ENCODE measurements at regions not wholly inside any gene's neighbourhood (a gene's known extent, or its start where the extent isn't known, plus 50 kb on each side); places are given as distances from the start of the nearest gene placed in this dataset.
"Not testable (repeated sequence)": the region's sequence is repeated elsewhere in the genome, so short reads cannot be mapped to it uniquely, and the experiment has no call there.

- DNase-seq (ENCODE audit: low read depth): no peak
Measured at GRCh38 chr11:57047610-57048009, 58.9 kb downstream of the OR5AK2 start.

DNA sequence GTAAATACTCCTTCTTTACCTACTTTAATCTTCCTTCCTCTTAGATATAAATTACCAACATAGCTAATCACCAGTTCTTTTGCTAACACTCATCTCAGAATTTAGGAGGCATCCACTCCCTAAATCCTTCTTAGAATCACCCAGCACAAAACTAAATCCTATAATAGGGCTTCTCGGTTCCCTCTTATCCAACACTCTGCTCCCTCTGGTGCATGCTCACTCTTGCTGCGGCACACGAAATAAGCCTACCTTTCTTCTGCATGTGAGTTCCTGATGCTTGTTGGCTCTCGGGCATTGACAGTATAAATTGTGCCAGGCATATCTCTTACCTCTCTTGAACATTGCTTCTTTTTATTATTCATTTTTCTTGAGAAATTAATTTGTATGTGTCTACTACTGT is 61.0 kb downstream of the OR5AK2 start:
- no peak for DNase-seq (ENCODE audit: low read depth)

DNA sequence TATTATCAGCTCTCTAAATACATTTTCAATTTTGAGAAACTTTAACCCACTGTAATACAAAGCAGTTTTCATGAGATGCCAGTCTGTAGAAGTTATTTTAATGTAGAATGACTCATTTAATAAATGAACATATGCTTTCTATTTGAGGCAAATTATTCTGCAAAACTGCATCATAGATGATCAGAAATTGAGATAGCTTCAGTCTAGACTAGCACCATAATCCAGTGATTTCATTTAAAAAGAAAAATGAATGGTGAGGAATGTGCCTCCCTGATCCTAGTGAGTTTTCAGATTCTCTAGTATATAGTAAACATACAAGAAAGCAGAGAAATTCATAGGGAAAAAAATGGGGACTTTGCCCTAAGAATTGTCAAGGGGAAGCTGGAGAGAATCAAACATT is 66.1 kb downstream of the OR5AK2 start:
- DNase-seq (ENCODE audit: low read depth): no peak

DNA sequence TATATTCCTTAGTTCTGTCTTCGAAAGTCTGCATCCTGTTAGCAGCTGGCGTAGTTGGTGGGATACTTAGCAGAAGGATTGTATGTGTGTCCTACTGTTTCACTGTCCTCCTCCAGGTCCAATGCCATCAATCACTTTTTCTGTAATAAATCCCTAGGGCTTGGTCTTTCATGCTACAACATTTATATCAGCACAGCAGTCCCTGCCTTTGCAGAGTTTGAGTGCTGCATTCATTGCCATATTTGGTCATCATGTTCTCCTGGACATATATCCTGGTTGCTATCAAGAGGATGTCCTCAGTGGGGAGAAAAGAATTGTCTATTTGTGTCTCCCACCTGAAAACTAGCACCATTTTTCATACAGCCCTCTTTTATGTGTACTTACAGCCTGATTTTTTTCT is 67.0 kb downstream of the OR5AK2 start:
- no peak for DNase-seq (ENCODE audit: low read depth)

DNA sequence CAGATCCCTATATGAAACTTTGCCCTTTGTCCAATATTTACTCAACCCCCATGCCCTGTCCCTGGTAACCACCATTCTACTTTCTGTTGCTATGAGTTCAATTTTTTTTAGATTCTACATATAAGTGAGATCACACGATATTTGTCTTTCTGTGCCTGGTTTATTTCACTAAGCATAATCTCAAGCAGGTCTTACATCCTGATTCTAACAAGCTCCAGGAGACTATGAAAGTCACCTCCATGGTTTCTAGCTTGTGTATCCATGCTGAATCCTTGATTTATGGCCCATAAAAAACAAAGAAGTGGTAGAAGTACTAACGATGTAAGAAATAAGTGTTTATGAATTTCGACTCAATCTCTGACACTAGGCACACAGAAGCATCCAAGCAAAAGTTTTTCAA is 68.0 kb downstream of the OR5AK2 start:
- DNase-seq (ENCODE audit: low read depth): no peak

DNA sequence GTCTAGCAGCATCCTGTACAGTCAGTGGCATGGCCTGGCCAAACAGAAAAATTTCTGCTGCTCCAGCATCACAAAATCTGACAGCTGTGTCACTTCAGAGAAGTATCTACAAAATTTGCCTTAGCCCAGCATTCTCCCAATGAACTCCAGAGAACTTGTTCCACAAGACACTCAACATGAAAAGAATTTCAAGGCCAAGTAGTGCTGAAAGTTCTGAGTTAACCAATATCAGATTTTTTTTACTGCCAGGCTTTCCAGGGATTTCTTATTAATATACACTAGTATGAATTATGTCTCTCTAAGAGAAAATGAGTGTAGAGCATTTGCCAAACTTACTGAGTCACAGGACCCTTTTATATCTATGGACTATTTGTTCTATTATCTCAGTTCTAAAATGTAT is 68.8 kb downstream of the OR5AK2 start:
- no peak for DNase-seq (ENCODE audit: low read depth)

DNA sequence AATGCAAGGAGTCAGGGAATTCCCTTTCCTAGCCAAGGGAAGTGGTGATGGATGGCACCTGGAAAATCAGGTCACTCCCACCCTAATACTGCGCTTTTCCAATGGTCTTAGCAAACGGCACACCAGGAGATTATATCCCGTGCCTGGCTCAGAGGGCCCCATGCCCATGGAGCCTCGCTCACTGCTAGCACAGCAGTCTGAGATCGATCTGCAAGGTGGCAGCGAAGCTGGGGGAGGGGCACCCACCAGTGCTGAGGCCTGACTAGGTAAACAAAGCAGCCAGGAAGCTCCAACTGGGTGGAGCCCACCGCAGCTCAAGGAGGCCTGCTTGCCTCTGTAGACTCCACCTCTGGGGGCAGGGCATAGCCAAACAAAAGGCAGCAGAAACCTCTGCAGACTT is 74.2 kb downstream of the OR5AK2 start:
- DNase-seq (ENCODE audit: low read depth): not testable (repeated sequence)

GRCh38 chr11:57069942-57070341 is 81.2 kb downstream of the OR5AK2 start:
- DNase-seq (ENCODE audit: low read depth): no peak

GRCh38 chr11:57071829-57072228 is 83.1 kb downstream of the OR5AK2 start:
- DNase-seq (ENCODE audit: low read depth): peak; percentile 70

DNA sequence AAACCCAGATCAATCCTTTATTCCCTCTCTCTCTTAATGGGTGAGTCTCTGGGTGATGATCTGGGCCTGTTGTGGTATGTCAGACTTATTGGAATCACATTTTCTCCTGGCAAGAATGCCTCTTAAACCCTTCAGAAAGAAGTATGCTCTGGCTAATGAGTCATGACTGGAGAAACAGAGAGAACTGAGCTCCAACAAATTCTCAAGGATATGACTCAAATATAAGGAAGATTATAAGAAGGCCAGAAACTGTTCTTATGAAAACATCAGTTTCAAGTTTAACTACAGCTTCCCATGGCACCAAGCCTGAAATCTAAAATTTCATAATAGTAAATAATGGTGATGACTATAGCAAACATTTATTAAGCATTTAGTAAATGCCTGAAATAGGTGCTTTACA is 83.9 kb downstream of the OR5AK2 start:
- peak; percentile 96 for DNase-seq (ENCODE audit: low read depth)

DNA sequence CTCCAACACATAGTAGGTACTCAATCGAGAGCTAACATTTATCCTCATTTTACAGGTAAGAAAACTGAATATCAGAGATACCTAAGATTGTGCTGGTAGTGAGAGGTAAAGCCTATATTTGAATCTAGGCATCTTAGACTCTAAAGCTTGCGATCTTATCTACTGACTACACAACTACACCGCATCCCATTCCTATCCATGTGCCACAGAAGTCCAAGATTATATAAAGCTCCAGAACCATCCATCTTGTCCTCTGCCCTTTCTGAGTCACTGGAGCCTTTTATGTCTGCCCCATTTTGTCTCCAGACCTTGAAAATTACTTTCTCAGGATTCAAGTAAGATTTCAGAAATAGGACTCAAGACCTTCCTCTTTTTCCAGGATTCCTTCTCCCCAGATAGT is 84.4 kb downstream of the OR5AK2 start:
- DNase-seq (ENCODE audit: low read depth): peak; percentile 26

DNA sequence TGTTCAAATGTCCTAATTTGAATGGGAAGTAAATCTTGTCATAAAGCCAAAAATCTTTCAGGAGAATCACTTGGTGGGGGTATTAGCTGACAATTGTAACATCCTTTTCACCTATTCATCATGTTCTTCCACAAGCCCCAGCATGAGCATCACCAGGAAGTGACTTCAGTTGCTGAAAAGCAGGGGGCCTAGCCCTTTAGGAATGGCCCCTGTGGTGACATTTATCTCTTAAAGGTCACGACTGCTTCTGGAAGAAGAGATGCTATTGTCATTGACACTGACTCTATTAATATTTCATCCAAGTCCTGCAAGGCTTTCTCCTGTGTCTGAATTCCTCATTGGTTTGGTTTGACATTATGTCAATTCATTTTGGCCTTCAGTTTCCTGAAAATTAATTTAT is 92.6 kb downstream of the OR5AK2 start:
- DNase-seq (ENCODE audit: low read depth): no peak

GRCh38 chr11:57082125-57082524 is 93.4 kb downstream of the OR5AK2 start:
- DNase-seq (ENCODE audit: low read depth): no peak

DNA sequence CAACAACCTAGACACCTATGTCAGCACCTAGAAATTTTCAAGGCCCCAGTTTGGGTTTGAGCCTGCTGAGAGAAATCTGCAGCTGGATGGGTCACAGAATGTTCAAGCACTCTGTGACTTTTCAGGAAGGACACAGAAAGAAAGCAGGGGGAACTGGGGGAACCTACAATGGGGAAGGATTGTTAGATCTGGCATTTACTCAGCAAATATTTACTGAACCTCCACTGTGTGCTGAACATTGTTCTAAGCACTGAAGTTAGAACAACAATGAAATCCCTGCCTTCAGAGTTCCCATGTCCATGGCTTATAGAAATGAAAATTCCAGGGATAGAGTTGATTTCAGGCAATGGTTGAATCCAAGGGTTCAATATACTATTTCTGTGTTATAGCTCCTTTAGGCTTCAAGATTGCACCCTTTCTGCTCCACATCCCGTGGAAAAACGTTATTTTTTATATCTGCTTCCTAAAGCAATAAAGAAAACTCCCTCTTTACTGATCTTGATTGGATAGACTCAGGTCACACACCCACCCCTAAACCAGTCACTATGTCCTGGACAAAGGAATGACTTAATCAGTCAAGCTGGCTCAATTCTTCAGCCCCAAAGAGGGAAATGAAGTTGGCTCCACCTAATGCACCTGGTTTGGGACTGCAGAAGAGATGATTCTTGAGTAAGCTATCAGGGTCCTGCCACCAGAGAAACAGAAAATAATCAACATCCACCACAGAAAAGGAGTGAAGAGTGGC is 95.1 kb downstream of the OR5AK2 start:
- no peak for DNase-seq (ENCODE audit: low read depth)

GRCh38 chr11:57085611-57086010 is 96.1 kb upstream of the LRRC55 start:
- no peak for DNase-seq (ENCODE audit: low read depth)

DNA sequence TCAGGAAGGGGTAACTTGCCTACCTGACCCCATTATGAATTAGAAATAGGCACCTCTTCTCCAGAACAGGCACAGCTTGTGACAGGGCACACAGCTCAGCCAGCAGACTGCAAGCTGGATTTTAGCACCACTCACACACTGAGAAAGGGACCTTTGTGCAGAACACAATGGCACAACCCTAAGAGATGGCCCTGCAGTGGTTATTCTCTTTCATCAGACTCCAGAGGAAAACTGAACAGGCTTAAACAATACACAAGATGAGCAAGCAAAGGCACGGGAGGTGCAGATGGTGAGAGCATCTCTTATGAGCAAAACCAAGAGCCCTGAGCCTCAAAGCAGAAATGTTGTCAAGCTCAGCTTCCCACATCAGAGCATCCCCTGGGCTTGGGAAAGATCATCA is 93.8 kb upstream of the LRRC55 start:
- DNase-seq (ENCODE audit: low read depth): no peak

DNA sequence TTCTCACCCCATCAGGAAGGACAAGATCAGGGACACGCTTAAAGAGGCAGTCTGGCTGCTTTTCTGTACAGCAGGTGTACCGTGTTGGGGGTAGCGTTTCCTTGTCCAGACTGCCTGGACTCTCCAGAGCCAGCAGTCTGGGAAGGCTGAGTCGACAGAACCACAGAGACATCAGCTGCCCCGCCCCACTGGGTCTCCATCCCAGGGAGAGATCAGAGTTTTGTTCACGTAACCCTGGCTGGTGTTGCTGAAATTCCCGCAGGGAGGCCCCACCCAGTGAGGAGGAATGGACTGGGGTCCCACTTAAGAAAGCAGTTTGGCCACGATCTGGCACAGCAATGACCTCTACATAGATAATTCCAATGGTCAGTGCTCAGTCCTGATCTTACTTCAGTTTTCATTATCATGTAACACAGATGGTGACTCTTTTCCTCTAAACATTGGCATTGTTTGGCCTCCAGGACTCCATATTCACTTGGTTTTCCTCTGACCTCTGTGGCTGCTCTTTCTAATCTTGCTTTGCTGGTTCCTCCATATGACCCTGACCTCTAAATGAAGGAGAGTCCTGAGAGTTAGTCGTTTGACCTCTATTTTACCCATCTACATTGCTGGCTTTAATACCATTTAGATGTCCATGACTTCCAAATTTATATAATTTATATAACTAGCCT is 89.6 kb upstream of the LRRC55 start:
- no peak for DNase-seq (ENCODE audit: low read depth)

GRCh38 chr11:57094181-57094935 is 87.4 kb upstream of the LRRC55 start:
- peak; percentile 50 for DNase-seq (ENCODE audit: low read depth)

- no peak for DNase-seq (ENCODE audit: low read depth)
Measured at GRCh38 chr11:57095417-57095816, 86.3 kb upstream of the LRRC55 start.

GRCh38 chr11:57095896-57096295 is 85.9 kb upstream of the LRRC55 start:
- DNase-seq (ENCODE audit: low read depth): no peak

DNA sequence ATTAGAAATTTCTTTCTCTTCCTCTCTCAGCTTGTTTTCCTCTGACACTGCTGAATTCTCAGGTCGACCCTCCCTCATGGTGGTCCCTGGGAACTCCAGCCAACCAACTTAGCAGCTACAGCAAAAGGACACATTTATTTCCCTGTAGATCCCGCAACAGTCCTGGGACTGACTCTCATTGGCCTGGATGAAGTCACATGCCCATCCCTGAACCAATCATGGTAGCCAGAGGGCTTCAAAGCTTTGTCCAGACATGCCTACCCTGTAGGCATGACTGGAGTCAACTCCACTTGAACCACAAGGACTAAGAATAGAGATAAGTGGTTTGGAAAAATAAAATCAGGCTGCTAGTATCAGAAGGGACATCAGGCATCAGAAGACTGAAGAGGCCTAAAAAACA is 84.6 kb upstream of the LRRC55 start:
- no peak for DNase-seq (ENCODE audit: low read depth)

- DNase-seq (ENCODE audit: low read depth): no peak
Measured at GRCh38 chr11:57098191-57098590, 83.6 kb upstream of the LRRC55 start.

Measured in LHCN-M2 (cell line).